Trophoblast cell (in vitro differentiated cells and primary cell): ENCODE measurements at regions not wholly inside any gene's neighbourhood (a gene's known extent, or its start where the extent isn't known, plus 50 kb on each side); places are given as distances from the start of the nearest gene placed in this dataset.
A peak's percentile ranks its signal among the peaks of the same experiment; 100 is the strongest.

Experiments used
- DNase-seq, 2 donors: peaks; one replicate each; pipeline ENCODE4 v3.0.0-alpha.2; 2016
- H2AFZ ChIP-seq: 2 replicates; pipeline ENCODE4 v1.6.1; 2013; ENCODE audit warnings: low read length, moderate library complexity, mild to moderate bottlenecking; ENCODE audit not compliant: insufficient read depth, poor library complexity
- H2AK5ac ChIP-seq: 2 replicates; pipeline ENCODE4 v1.6.1; 2013; ENCODE audit warnings: mild to moderate bottlenecking, low read length
- H2BK120ac ChIP-seq: 2 replicates; pipeline ENCODE4 v1.6.1; 2013; ENCODE audit warnings: low read length, mild to moderate bottlenecking, moderate library complexity; ENCODE audit not compliant: insufficient read depth, poor library complexity
- H2BK12ac ChIP-seq: 2 replicates; pipeline ENCODE4 v1.6.1; 2013; ENCODE audit warnings: mild to moderate bottlenecking, low read length, moderate library complexity
- H2BK5ac ChIP-seq: 2 replicates; pipeline ENCODE4 v1.6.1; 2013; ENCODE audit warnings: low read length, low read depth, moderate library complexity, mild to moderate bottlenecking; ENCODE audit not compliant: poor library complexity
- H3K14ac ChIP-seq: 2 replicates; pipeline ENCODE4 v1.6.1; 2013; ENCODE audit warnings: mild to moderate bottlenecking, low read length
- H3K18ac ChIP-seq: 2 replicates; pipeline ENCODE4 v1.6.1; 2013; ENCODE audit warnings: mild to moderate bottlenecking, low read length
- H3K23ac ChIP-seq: 2 replicates; pipeline ENCODE4 v1.6.1; 2013; ENCODE audit warnings: low read length
- H3K27ac ChIP-seq: 2 replicates; pipeline ENCODE4 v1.5.1; 2013; ENCODE audit warnings: low read depth, mild to moderate bottlenecking, inconsistent platforms, low read length, moderate library complexity
- H3K27me3 ChIP-seq: 2 replicates; pipeline ENCODE4 v1.6.1; 2013; ENCODE audit warnings: inconsistent platforms, mild to moderate bottlenecking, low read length, moderate library complexity; ENCODE audit not compliant: insufficient read depth
- H3K36me3 ChIP-seq, 2 experiments: 1 replicate in 1 of 2; 2 replicates in 1 of 2; pipeline ENCODE4 v1.6.1; 2013; ENCODE audit warnings: low read length in 2 of 2, mild to moderate bottlenecking in 2 of 2, moderate library complexity in 1 of 2; ENCODE audit not compliant: insufficient read depth in 2 of 2, control insufficient read depth in 1 of 2
- H3K4ac ChIP-seq: 2 replicates; pipeline ENCODE4 v1.6.1; 2013; ENCODE audit warnings: low read depth, mild to moderate bottlenecking, low read length, moderate library complexity
- H3K4me1 ChIP-seq, 2 experiments: 1 replicate in 1 of 2; 2 replicates in 1 of 2; pipeline ENCODE4 v1.6.1; 2013; ENCODE audit warnings: low read length in 2 of 2, mild to moderate bottlenecking in 2 of 2, moderate library complexity in 1 of 2; ENCODE audit not compliant: insufficient read depth in 2 of 2, control insufficient read depth in 1 of 2
- H3K4me2 ChIP-seq: 2 replicates; pipeline ENCODE4 v1.6.1; 2013; ENCODE audit warnings: inconsistent platforms, mild to moderate bottlenecking, low read length, moderate library complexity
- H3K4me3 ChIP-seq: 2 replicates; pipeline ENCODE4 v1.5.1; 2013; ENCODE audit warnings: mild to moderate bottlenecking, low read depth, low read length, inconsistent platforms
- H3K79me1 ChIP-seq: one replicate; pipeline ENCODE4 v1.6.1; 2013; ENCODE audit warnings: low read length
- H3K79me2 ChIP-seq: 2 replicates; pipeline ENCODE4 v1.6.1; 2013; ENCODE audit warnings: low read length, mild to moderate bottlenecking; ENCODE audit not compliant: control insufficient read depth, insufficient read depth, poor library complexity
- H3K9ac ChIP-seq: 2 replicates; pipeline ENCODE4 v1.6.1; 2013; ENCODE audit warnings: mild to moderate bottlenecking, low read length
- H3K9me3 ChIP-seq: 2 replicates; pipeline ENCODE4 v1.6.1; 2013; ENCODE audit warnings: low read depth, mild to moderate bottlenecking, control low read depth, inconsistent platforms, low read length; ENCODE audit not compliant: insufficient read depth
- H4K12ac ChIP-seq: 2 replicates; pipeline ENCODE4 v1.6.1; 2013; ENCODE audit warnings: low read depth, mild to moderate bottlenecking, low read length, moderate library complexity
- H4K8ac ChIP-seq: 2 replicates; pipeline ENCODE4 v1.6.1; 2013; ENCODE audit warnings: low read depth, mild to moderate bottlenecking, low read length, moderate library complexity
- H4K91ac ChIP-seq: one replicate; pipeline ENCODE4 v1.6.1; 2013; ENCODE audit warnings: low read depth, mild to moderate bottlenecking, low read length, moderate library complexity
- WGBS: extraction: QIAGEN DNeasy Blood & Tissue Kit; methylation state at CpG from one replicate; pipeline ENCODE4 v1.1.7; 2013; ENCODE audit warnings: missing lambda C conversion rate; ENCODE audit not compliant: insufficient read length, insufficient coverage; ENCODE audit errors: extremely low coverage; 5-methylcytosine and 5-hydroxymethylcytosine counted together

DNA sequence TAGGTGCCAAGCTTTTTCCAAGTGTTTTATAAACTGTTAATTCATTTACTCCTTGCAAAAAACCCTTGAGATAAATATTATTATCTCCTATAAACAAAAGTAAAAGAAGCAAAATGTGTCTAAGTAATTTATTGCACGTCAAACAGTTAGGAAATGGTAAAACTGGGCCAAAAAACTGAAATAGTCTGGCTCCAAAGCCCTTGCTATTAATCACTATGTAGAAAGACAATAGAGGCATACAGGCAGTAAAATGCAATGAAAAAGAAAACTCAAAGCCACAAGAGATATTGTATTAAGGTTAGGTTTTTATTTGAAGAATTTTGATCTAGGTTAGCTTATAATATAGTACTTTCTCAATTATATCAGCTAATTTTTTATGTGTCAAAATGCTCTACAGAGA, 457.7 kb downstream of the ANXA1 start:
- no peak overlapping the region for H3K14ac ChIP-seq
- no peak for DNase-seq
- H3K9ac ChIP-seq = no peak overlapping the region
- no peaks in the 10 kb centered on the region for H3K9me3 ChIP-seq
- no CpG with 5 or more reads among the region's 1 CpG for WGBS
- H3K79me2 ChIP-seq = no peaks in the 10 kb centered on the region
- no peak overlapping the region for H2AK5ac ChIP-seq
- no peak overlapping the region for H3K4ac ChIP-seq
- H4K12ac ChIP-seq = no peak overlapping the region
- no peak overlapping the region for H4K91ac ChIP-seq
- no peak overlapping the region for H4K8ac ChIP-seq
- no peak overlapping the region for H3K27ac ChIP-seq
- no peaks in the 10 kb centered on the region for H3K27me3 ChIP-seq
- no peak overlapping the region for H2BK120ac ChIP-seq
- H3K4me3 ChIP-seq = no peak overlapping the region
- no peak overlapping the region for H2BK12ac ChIP-seq
- no peak overlapping the region for H3K4me2 ChIP-seq
- no peaks in the 10 kb centered on the region for H3K36me3 ChIP-seq
- H3K18ac ChIP-seq = no peak overlapping the region
- H2AFZ ChIP-seq = no peak overlapping the region
- no peaks in the 10 kb centered on the region for H3K4me1 ChIP-seq
- no peak overlapping the region for H3K23ac ChIP-seq
- no peaks in the 10 kb centered on the region for H3K79me1 ChIP-seq
- no peak overlapping the region for H2BK5ac ChIP-seq

DNA sequence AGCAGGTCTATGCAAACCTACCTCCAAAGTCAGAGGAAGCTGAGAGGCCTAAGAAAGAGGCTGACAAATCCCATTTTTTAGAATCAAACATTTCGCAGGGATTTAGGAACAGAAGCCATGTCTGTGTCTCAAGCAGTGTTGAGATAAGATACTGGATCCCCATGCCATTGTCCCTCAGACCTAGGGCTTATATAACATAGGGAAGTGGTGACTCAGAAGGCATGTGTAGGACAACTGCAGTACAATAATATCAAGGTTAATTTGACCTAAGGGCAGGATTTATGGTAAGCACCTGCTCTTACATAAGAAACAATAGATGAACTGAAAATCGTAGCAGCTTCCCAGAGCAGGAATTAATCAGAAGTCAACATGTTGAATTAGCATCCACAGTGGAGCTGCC, 459.4 kb downstream of the ANXA1 start:
- no peak overlapping the region for H4K12ac ChIP-seq
- H3K4me2 ChIP-seq = no peak overlapping the region
- H3K9ac ChIP-seq = no peak overlapping the region
- no peak overlapping the region for H2BK5ac ChIP-seq
- H2BK120ac ChIP-seq = no peak overlapping the region
- no peak overlapping the region for H2BK12ac ChIP-seq
- no peak for DNase-seq
- no peak overlapping the region for H4K91ac ChIP-seq
- H3K9me3 ChIP-seq = no peaks in the 10 kb centered on the region
- H3K4ac ChIP-seq = no peak overlapping the region
- no peak overlapping the region for H4K8ac ChIP-seq
- no peak overlapping the region for H3K27ac ChIP-seq
- H3K23ac ChIP-seq = no peak overlapping the region
- H2AK5ac ChIP-seq = no peak overlapping the region
- no peak overlapping the region for H3K4me3 ChIP-seq
- H3K79me2 ChIP-seq = no peaks in the 10 kb centered on the region
- WGBS = no CpG with 5 or more reads among the region's 2 CpGs
- no peak overlapping the region for H2AFZ ChIP-seq
- H3K27me3 ChIP-seq = no peaks in the 10 kb centered on the region
- H3K18ac ChIP-seq = no peak overlapping the region
- no peaks in the 10 kb centered on the region for H3K79me1 ChIP-seq
- H3K14ac ChIP-seq = no peak overlapping the region
- no peaks in the 10 kb centered on the region for H3K36me3 ChIP-seq
- no peaks in the 10 kb centered on the region for H3K4me1 ChIP-seq

DNA sequence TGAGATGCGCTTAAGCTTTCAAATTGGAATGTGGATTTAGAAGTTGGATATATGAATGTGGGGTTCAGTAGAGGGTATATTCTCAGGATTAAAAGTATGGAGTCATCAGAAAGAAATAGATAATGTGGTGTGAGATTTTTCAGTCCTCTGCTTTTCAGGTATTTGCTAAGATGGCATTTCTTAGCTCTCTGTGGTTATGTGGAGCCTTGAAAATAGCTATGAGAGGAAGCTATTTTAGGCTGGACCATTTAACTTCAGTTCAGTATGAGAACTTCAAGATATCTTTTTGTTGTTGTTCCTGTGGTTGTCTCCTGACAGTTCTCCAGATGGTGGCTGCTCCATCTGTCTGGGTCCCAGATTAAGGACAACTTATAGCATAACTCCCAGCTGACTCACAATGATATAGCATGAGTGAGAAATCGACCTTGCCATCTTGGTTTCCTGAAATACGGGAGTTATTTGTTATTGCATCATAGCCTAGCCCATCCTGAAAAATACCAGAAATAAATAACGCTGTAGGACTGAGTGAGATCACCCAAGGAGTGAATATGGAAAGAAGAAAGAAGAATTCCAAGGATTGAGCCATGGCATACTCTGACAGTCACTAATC, 461.5 kb downstream of the ANXA1 start:
- no peaks in the 10 kb centered on the region for H3K4me1 ChIP-seq
- no CpG with 5 or more reads among the region's 4 CpGs for WGBS

DNA sequence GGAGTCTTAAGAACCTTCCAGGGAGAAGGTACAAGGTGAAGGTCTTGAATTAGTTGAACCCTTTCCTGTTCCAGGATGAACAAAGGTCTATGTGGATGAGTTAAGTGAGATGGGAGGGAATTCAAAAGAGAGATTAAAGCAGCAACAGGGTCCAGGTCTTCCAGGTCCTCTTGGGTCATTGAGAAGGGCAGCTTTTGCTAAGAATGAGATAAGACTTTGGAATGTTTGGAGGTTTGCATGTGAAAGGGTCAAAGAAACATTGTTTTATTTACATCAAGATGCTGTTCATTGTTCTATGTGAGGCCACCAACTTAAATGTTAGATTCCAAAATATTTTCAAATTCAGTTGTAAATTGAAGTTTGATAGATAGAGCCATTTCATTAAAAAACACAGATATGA, 463.9 kb downstream of the ANXA1 start:
- no peak overlapping the region for H2BK120ac ChIP-seq
- H3K23ac ChIP-seq = no peak overlapping the region
- no peak overlapping the region for H2BK12ac ChIP-seq
- H2BK5ac ChIP-seq = no peak overlapping the region
- DNase-seq = no peak
- no peak overlapping the region for H2AFZ ChIP-seq
- no peak overlapping the region for H4K12ac ChIP-seq
- H3K27ac ChIP-seq = no peak overlapping the region
- H3K4me2 ChIP-seq = no peak overlapping the region
- no peak overlapping the region for H3K4me3 ChIP-seq
- H3K4ac ChIP-seq = no peak overlapping the region
- H3K27me3 ChIP-seq = no peaks in the 10 kb centered on the region
- H2AK5ac ChIP-seq = no peak overlapping the region
- no peaks in the 10 kb centered on the region for H3K79me2 ChIP-seq
- H4K91ac ChIP-seq = no peak overlapping the region
- H3K14ac ChIP-seq = no peak overlapping the region
- no peak overlapping the region for H3K18ac ChIP-seq
- no peak overlapping the region for H3K9ac ChIP-seq
- no peaks in the 10 kb centered on the region for H3K4me1 ChIP-seq
- H3K79me1 ChIP-seq = no peaks in the 10 kb centered on the region
- H4K8ac ChIP-seq = no peak overlapping the region
- H3K36me3 ChIP-seq = no peaks in the 10 kb centered on the region
- H3K9me3 ChIP-seq = no peaks in the 10 kb centered on the region

More for the DNA sequence above, 461.5 kb downstream of the ANXA1 start:
- no peak overlapping the region for H3K4me3 ChIP-seq
- H2BK12ac ChIP-seq = no peak overlapping the region
- no peak overlapping the region for H3K18ac ChIP-seq
- H3K27ac ChIP-seq = no peak overlapping the region
- peak; percentile 30 to 58 for DNase-seq
- H3K4ac ChIP-seq = no peak overlapping the region
- no peak overlapping the region for H3K23ac ChIP-seq
- H3K27me3 ChIP-seq = no peaks in the 10 kb centered on the region
- no peak overlapping the region for H2BK5ac ChIP-seq
- H3K79me2 ChIP-seq = no peaks in the 10 kb centered on the region
- H4K12ac ChIP-seq = no peak overlapping the region
- no peak overlapping the region for H2AFZ ChIP-seq
- H3K9me3 ChIP-seq = no peaks in the 10 kb centered on the region
- H3K79me1 ChIP-seq = no peaks in the 10 kb centered on the region
- no peak overlapping the region for H3K4me2 ChIP-seq
- no peak overlapping the region for H3K14ac ChIP-seq
- no peak overlapping the region for H3K9ac ChIP-seq
- no peak overlapping the region for H4K8ac ChIP-seq
- H2AK5ac ChIP-seq = no peak overlapping the region
- no peaks in the 10 kb centered on the region for H3K36me3 ChIP-seq
- H2BK120ac ChIP-seq = no peak overlapping the region
- H4K91ac ChIP-seq = no peak overlapping the region
